GM21367 (cell line): ENCODE measurements at regions not wholly inside any gene's neighbourhood (a gene's known extent, or its start where the extent isn't known, plus 50 kb on each side); places are given as distances from the start of the nearest gene placed in this dataset.

Experiments used
- ATAC-seq: cut with Tn5 transposase; IDR thresholded peaks from one replicate; pipeline ENCODE4 v1.9.1; 2021; ENCODE audit not compliant: unreplicated experiment

- no peak for ATAC-seq
Observed at GRCh38 chr11:15725246-15725645, 610.5 kb downstream of the INSC start.

GRCh38 chr11:15726221-15726746 is 611.6 kb downstream of the INSC start:
- no peak for ATAC-seq

GRCh38 chr11:15726893-15727519 is 612.3 kb downstream of the INSC start:
- ATAC-seq = no peak

- ATAC-seq = no peak
Observed at GRCh38 chr11:15727520-15727914, 612.8 kb downstream of the INSC start.

- no peak for ATAC-seq
Observed at GRCh38 chr11:15728207-15728606, 613.5 kb downstream of the INSC start.

- no peak for ATAC-seq
Observed at GRCh38 chr11:15730263-15730994, 615.7 kb downstream of the INSC start.

GRCh38 chr11:15730995-15731385 is 616.3 kb downstream of the INSC start:
- no peak for ATAC-seq

- ATAC-seq = no peak
Observed at GRCh38 chr11:15735706-15736105, 620.6 kb downstream of the SOX6 start.

GRCh38 chr11:15737320-15737719 is 619.0 kb downstream of the SOX6 start:
- no peak for ATAC-seq

GRCh38 chr11:15738931-15739330 is 617.4 kb downstream of the SOX6 start:
- no peak for ATAC-seq

- ATAC-seq = no peak
Observed at GRCh38 chr11:15742626-15743519, 613.5 kb downstream of the SOX6 start.

- ATAC-seq = no peak
Observed at GRCh38 chr11:15744693-15745092, 611.7 kb downstream of the SOX6 start.

- ATAC-seq = no peak
Observed at GRCh38 chr11:15745266-15745665, 611.1 kb downstream of the SOX6 start.

GRCh38 chr11:15747671-15748070 is 608.7 kb downstream of the SOX6 start:
- no peak for ATAC-seq

- ATAC-seq = no peak
Observed at GRCh38 chr11:15748132-15748531, 608.2 kb downstream of the SOX6 start.

GRCh38 chr11:15748741-15749140 is 607.6 kb downstream of the SOX6 start:
- ATAC-seq = no peak

- no peak for ATAC-seq
Observed at GRCh38 chr11:15750535-15751308, 605.6 kb downstream of the SOX6 start.

- no peak for ATAC-seq
Observed at GRCh38 chr11:15754221-15754620, 602.1 kb downstream of the SOX6 start.

- ATAC-seq = no peak
Observed at GRCh38 chr11:15757048-15757698, 599.2 kb downstream of the SOX6 start.

- no peak for ATAC-seq
Observed at GRCh38 chr11:15758857-15759465, 597.4 kb downstream of the SOX6 start.
